Chondrocyte (in vitro differentiated cells): ENCODE measurements at regions not wholly inside any gene's neighbourhood (a gene's known extent, or its start where the extent isn't known, plus 50 kb on each side); places are given as distances from the start of the nearest gene placed in this dataset.
A peak's percentile ranks its signal among the peaks of the same experiment; 100 is the strongest.
"Not testable (repeated sequence)": the region's sequence is repeated elsewhere in the genome, so short reads cannot be mapped to it uniquely, and the experiment has no call there.

Experiments used
- DNase-seq: peaks from one replicate; pipeline ENCODE4 v3.0.0; 2021; ENCODE audit warnings: mixed read lengths, low spot score
- H3K27ac Mint-ChIP-seq: one replicate; pipeline ENCODE4 v1.8.0; 2021; ENCODE audit warnings: mild to moderate bottlenecking, moderate library complexity, mixed read lengths; ENCODE audit not compliant: unreplicated experiment
- H3K27me3 Mint-ChIP-seq: 2 replicates; pipeline ENCODE4 v1.8.0; 2021; ENCODE audit warnings: low read depth, mixed read lengths
- H3K36me3 Mint-ChIP-seq: 2 replicates; pipeline ENCODE4 v1.8.0; 2021; ENCODE audit warnings: low read depth, mixed read lengths
- H3K4me1 Mint-ChIP-seq: 2 replicates; pipeline ENCODE4 v1.8.0; 2021; ENCODE audit warnings: low read depth, mild to moderate bottlenecking, mixed read lengths
- H3K4me3 Mint-ChIP-seq: one replicate; pipeline ENCODE4 v1.8.0; 2021; ENCODE audit warnings: mild to moderate bottlenecking, moderate library complexity, mixed read lengths; ENCODE audit not compliant: unreplicated experiment
- H3K9me3 Mint-ChIP-seq: 2 replicates; pipeline ENCODE4 v1.8.0; 2021; ENCODE audit warnings: low read depth, mixed read lengths

GRCh38 chr7:76736724-76737123 is 109.6 kb upstream of the POMZP3 start:
- H3K27me3 Mint-ChIP-seq, DNase-seq, H3K4me3 Mint-ChIP-seq, H3K27ac Mint-ChIP-seq, H3K4me1 Mint-ChIP-seq, H3K9me3 Mint-ChIP-seq, H3K36me3 Mint-ChIP-seq: not testable (repeated sequence)

GRCh38 chr7:76736091-76736490 is 109.0 kb upstream of the POMZP3 start:
- H3K9me3 Mint-ChIP-seq, H3K36me3 Mint-ChIP-seq, H3K27me3 Mint-ChIP-seq, H3K4me3 Mint-ChIP-seq, DNase-seq, H3K4me1 Mint-ChIP-seq, H3K27ac Mint-ChIP-seq: not testable (repeated sequence)

- H3K9me3 Mint-ChIP-seq, H3K27me3 Mint-ChIP-seq, DNase-seq, H3K27ac Mint-ChIP-seq, H3K4me1 Mint-ChIP-seq, H3K36me3 Mint-ChIP-seq, H3K4me3 Mint-ChIP-seq: not testable (repeated sequence)
Observed at GRCh38 chr7:76735668-76736067, 108.6 kb upstream of the POMZP3 start.

- H3K9me3 Mint-ChIP-seq, H3K36me3 Mint-ChIP-seq, H3K4me1 Mint-ChIP-seq, DNase-seq, H3K27me3 Mint-ChIP-seq: not testable (repeated sequence)
- peak overlapping the region; percentile 84 for H3K4me3 Mint-ChIP-seq
- peak overlapping the region; percentile 22 for H3K27ac Mint-ChIP-seq
Observed at GRCh38 chr7:76728571-76728974, 101.5 kb upstream of the POMZP3 start.

GRCh38 chr7:76723928-76724327 is 96.8 kb upstream of the POMZP3 start:
- not testable (repeated sequence) for H3K27ac Mint-ChIP-seq, H3K27me3 Mint-ChIP-seq, H3K4me3 Mint-ChIP-seq, H3K36me3 Mint-ChIP-seq, H3K4me1 Mint-ChIP-seq, DNase-seq, H3K9me3 Mint-ChIP-seq

GRCh38 chr7:76716551-76716950 is 89.5 kb upstream of the POMZP3 start:
- DNase-seq = not testable (repeated sequence)

GRCh38 chr7:76712926-76713325 is 85.8 kb upstream of the POMZP3 start:
- H3K36me3 Mint-ChIP-seq, H3K4me1 Mint-ChIP-seq, DNase-seq, H3K27me3 Mint-ChIP-seq, H3K27ac Mint-ChIP-seq, H3K4me3 Mint-ChIP-seq: not testable (repeated sequence)
- H3K9me3 Mint-ChIP-seq = peaks cover 16% of the 10 kb centered on the region

More at GRCh38 chr7:76716551-76716950, 89.5 kb upstream of the POMZP3 start:
- Mint-ChIP-seq H3K36me3 (peaks cover 11% of the 10 kb centered on the region), H3K9me3 (peaks cover 19% of the 10 kb centered on the region)
- H3K27ac Mint-ChIP-seq, H3K27me3 Mint-ChIP-seq, H3K4me1 Mint-ChIP-seq, H3K4me3 Mint-ChIP-seq: not testable (repeated sequence)

- not testable (repeated sequence) for H3K4me1 Mint-ChIP-seq, DNase-seq, H3K4me3 Mint-ChIP-seq, H3K27ac Mint-ChIP-seq, H3K36me3 Mint-ChIP-seq, H3K9me3 Mint-ChIP-seq, H3K27me3 Mint-ChIP-seq
Observed at GRCh38 chr7:76711648-76712047, 84.6 kb upstream of the POMZP3 start.

- not testable (repeated sequence) for H3K4me3 Mint-ChIP-seq, H3K27ac Mint-ChIP-seq, H3K4me1 Mint-ChIP-seq, DNase-seq, H3K9me3 Mint-ChIP-seq, H3K36me3 Mint-ChIP-seq, H3K27me3 Mint-ChIP-seq
Observed at GRCh38 chr7:76709703-76710102, 82.6 kb upstream of the POMZP3 start.

GRCh38 chr7:76708446-76708845 is 81.4 kb upstream of the POMZP3 start:
- H3K4me3 Mint-ChIP-seq, H3K27ac Mint-ChIP-seq, H3K9me3 Mint-ChIP-seq, H3K36me3 Mint-ChIP-seq, DNase-seq, H3K27me3 Mint-ChIP-seq, H3K4me1 Mint-ChIP-seq: not testable (repeated sequence)

GRCh38 chr7:76703815-76704214 is 76.7 kb upstream of the POMZP3 start:
- H3K36me3 Mint-ChIP-seq, DNase-seq, H3K4me1 Mint-ChIP-seq, H3K9me3 Mint-ChIP-seq, H3K27me3 Mint-ChIP-seq, H3K4me3 Mint-ChIP-seq, H3K27ac Mint-ChIP-seq: not testable (repeated sequence)

- DNase-seq, H3K4me3 Mint-ChIP-seq, H3K36me3 Mint-ChIP-seq, H3K27ac Mint-ChIP-seq, H3K9me3 Mint-ChIP-seq, H3K4me1 Mint-ChIP-seq, H3K27me3 Mint-ChIP-seq: not testable (repeated sequence)
Observed at GRCh38 chr7:76686277-76686676, 59.2 kb upstream of the POMZP3 start.

- H3K4me1 Mint-ChIP-seq, DNase-seq, H3K27ac Mint-ChIP-seq, H3K9me3 Mint-ChIP-seq, H3K4me3 Mint-ChIP-seq, H3K36me3 Mint-ChIP-seq, H3K27me3 Mint-ChIP-seq: not testable (repeated sequence)
Observed at GRCh38 chr7:76684737-76685136, 57.7 kb upstream of the POMZP3 start.

- H3K27ac Mint-ChIP-seq, H3K4me3 Mint-ChIP-seq, H3K4me1 Mint-ChIP-seq, H3K27me3 Mint-ChIP-seq, H3K9me3 Mint-ChIP-seq, DNase-seq, H3K36me3 Mint-ChIP-seq: not testable (repeated sequence)
Observed at GRCh38 chr7:76683631-76684030, 56.6 kb upstream of the POMZP3 start.
